ENCODE measurements at regions not wholly inside any gene's neighbourhood (a gene's known extent, or its start where the extent isn't known, plus 50 kb on each side); places are given as distances from the start of the nearest gene placed in this dataset.

- no peaks in the 10 kb centered on the region for H3K36me3 ChIP-seq (ENCODE audit: control insufficient read depth, insufficient read depth, low read length)
- H3K27ac ChIP-seq (ENCODE audit: low read depth, low read length), result no peak overlapping the region
- no peaks in the 10 kb centered on the region for H3K4me1 ChIP-seq (ENCODE audit: control insufficient read depth, insufficient read depth, low read length)
- H3K27me3 ChIP-seq (ENCODE audit: control insufficient read depth, insufficient read depth, low read length), result no peaks in the 10 kb centered on the region
- H3K4me3 ChIP-seq (ENCODE audit: low read length), result no peak overlapping the region
- no peak overlapping the region for H3K9ac ChIP-seq (ENCODE audit: low read length)
Observed at GRCh38 chr15:26477044-26477443, 295.8 kb downstream of the GABRB3 start.

- H3K36me3 ChIP-seq (ENCODE audit: control insufficient read depth, insufficient read depth, low read length), result no peaks in the 10 kb centered on the region
- H3K27ac ChIP-seq (ENCODE audit: low read depth, low read length), result no peak overlapping the region
- H3K4me3 ChIP-seq (ENCODE audit: low read length), result no peak overlapping the region
- H3K27me3 ChIP-seq (ENCODE audit: control insufficient read depth, insufficient read depth, low read length), result no peaks in the 10 kb centered on the region
- no peaks in the 10 kb centered on the region for H3K4me1 ChIP-seq (ENCODE audit: control insufficient read depth, insufficient read depth, low read length)
- no peak overlapping the region for H3K9ac ChIP-seq (ENCODE audit: low read length)
Observed at GRCh38 chr15:26475554-26475953, 297.3 kb downstream of the GABRB3 start.

- Histone ChIP-seq H3K4me3 (ENCODE audit: low read length) (no peak overlapping the region), H3K27me3 (ENCODE audit: control insufficient read depth, insufficient read depth, low read length) (no peaks in the 10 kb centered on the region), H3K36me3 (ENCODE audit: control insufficient read depth, insufficient read depth, low read length) (no peaks in the 10 kb centered on the region), H3K27ac (ENCODE audit: low read depth, low read length) (no peak overlapping the region), H3K9ac (ENCODE audit: low read length) (no peak overlapping the region), H3K4me1 (ENCODE audit: control insufficient read depth, insufficient read depth, low read length) (no peaks in the 10 kb centered on the region)
Observed at GRCh38 chr15:26472661-26473060, 300.2 kb downstream of the GABRB3 start.

- no peaks in the 10 kb centered on the region for H3K27me3 ChIP-seq (ENCODE audit: control insufficient read depth, insufficient read depth, low read length)
- no peaks in the 10 kb centered on the region for H3K36me3 ChIP-seq (ENCODE audit: control insufficient read depth, insufficient read depth, low read length)
- H3K27ac ChIP-seq (ENCODE audit: low read depth, low read length), result no peak overlapping the region
Observed at GRCh38 chr15:26461847-26462608, 310.8 kb downstream of the GABRB3 start.

GRCh38 chr15:26460165-26460564, 312.7 kb downstream of the GABRB3 start:
- H3K27me3 ChIP-seq (ENCODE audit: control insufficient read depth, insufficient read depth, low read length), result no peaks in the 10 kb centered on the region
- H3K36me3 ChIP-seq (ENCODE audit: control insufficient read depth, insufficient read depth, low read length), result no peaks in the 10 kb centered on the region
- H3K4me1 ChIP-seq (ENCODE audit: control insufficient read depth, insufficient read depth, low read length), result no peaks in the 10 kb centered on the region
- H3K9ac ChIP-seq (ENCODE audit: low read length), result no peak overlapping the region
- no peak overlapping the region for H3K27ac ChIP-seq (ENCODE audit: low read depth, low read length)
- no peak overlapping the region for H3K4me3 ChIP-seq (ENCODE audit: low read length)

More at GRCh38 chr15:26461847-26462608, 310.8 kb downstream of the GABRB3 start:
- Histone ChIP-seq H3K4me1 (ENCODE audit: control insufficient read depth, insufficient read depth, low read length) (no peaks in the 10 kb centered on the region), H3K4me3 (ENCODE audit: low read length) (no peak overlapping the region), H3K9ac (ENCODE audit: low read length) (no peak overlapping the region)

GRCh38 chr15:26455828-26456227, 317.0 kb downstream of the GABRB3 start:
- H3K4me1 ChIP-seq (ENCODE audit: control insufficient read depth, insufficient read depth, low read length), result no peaks in the 10 kb centered on the region
- H3K36me3 ChIP-seq (ENCODE audit: control insufficient read depth, insufficient read depth, low read length), result no peaks in the 10 kb centered on the region
- no peak overlapping the region for H3K4me3 ChIP-seq (ENCODE audit: low read length)
- no peaks in the 10 kb centered on the region for H3K27me3 ChIP-seq (ENCODE audit: control insufficient read depth, insufficient read depth, low read length)
- H3K9ac ChIP-seq (ENCODE audit: low read length), result no peak overlapping the region
- no peak overlapping the region for H3K27ac ChIP-seq (ENCODE audit: low read depth, low read length)

- H3K4me1 ChIP-seq (ENCODE audit: control insufficient read depth, insufficient read depth, low read length), result no peaks in the 10 kb centered on the region
- H3K4me3 ChIP-seq (ENCODE audit: low read length), result no peak overlapping the region
- H3K9ac ChIP-seq (ENCODE audit: low read length), result no peak overlapping the region
- no peaks in the 10 kb centered on the region for H3K27me3 ChIP-seq (ENCODE audit: control insufficient read depth, insufficient read depth, low read length)
- no peak overlapping the region for H3K27ac ChIP-seq (ENCODE audit: low read depth, low read length)
- H3K36me3 ChIP-seq (ENCODE audit: control insufficient read depth, insufficient read depth, low read length), result no peaks in the 10 kb centered on the region
Observed at GRCh38 chr15:26453914-26454313, 319.0 kb downstream of the GABRB3 start.

GRCh38 chr15:26451995-26452394, 320.9 kb downstream of the GABRB3 start:
- Histone ChIP-seq H3K4me1 (ENCODE audit: control insufficient read depth, insufficient read depth, low read length) (no peaks in the 10 kb centered on the region), H3K27me3 (ENCODE audit: control insufficient read depth, insufficient read depth, low read length) (no peaks in the 10 kb centered on the region), H3K9ac (ENCODE audit: low read length) (no peak overlapping the region), H3K4me3 (ENCODE audit: low read length) (no peak overlapping the region), H3K36me3 (ENCODE audit: control insufficient read depth, insufficient read depth, low read length) (no peaks in the 10 kb centered on the region), H3K27ac (ENCODE audit: low read depth, low read length) (no peak overlapping the region)

GRCh38 chr15:26449291-26449690, 323.6 kb downstream of the GABRB3 start:
- Histone ChIP-seq H3K27ac (ENCODE audit: low read depth, low read length) (no peak overlapping the region), H3K4me1 (ENCODE audit: control insufficient read depth, insufficient read depth, low read length) (no peaks in the 10 kb centered on the region), H3K27me3 (ENCODE audit: control insufficient read depth, insufficient read depth, low read length) (no peaks in the 10 kb centered on the region), H3K9ac (ENCODE audit: low read length) (no peak overlapping the region), H3K36me3 (ENCODE audit: control insufficient read depth, insufficient read depth, low read length) (no peaks in the 10 kb centered on the region), H3K4me3 (ENCODE audit: low read length) (no peak overlapping the region)

GRCh38 chr15:26443321-26443720, 329.5 kb downstream of the GABRB3 start:
- no peak overlapping the region for H3K27ac ChIP-seq (ENCODE audit: low read depth, low read length)
- H3K4me3 ChIP-seq (ENCODE audit: low read length), result no peak overlapping the region

GRCh38 chr15:26442680-26443079, 330.2 kb downstream of the GABRB3 start:
- H3K36me3 ChIP-seq (ENCODE audit: control insufficient read depth, insufficient read depth, low read length), result no peaks in the 10 kb centered on the region
- H3K4me3 ChIP-seq (ENCODE audit: low read length), result no peak overlapping the region
- no peaks in the 10 kb centered on the region for H3K27me3 ChIP-seq (ENCODE audit: control insufficient read depth, insufficient read depth, low read length)
- no peaks in the 10 kb centered on the region for H3K4me1 ChIP-seq (ENCODE audit: control insufficient read depth, insufficient read depth, low read length)
- H3K9ac ChIP-seq (ENCODE audit: low read length), result no peak overlapping the region
- no peak overlapping the region for H3K27ac ChIP-seq (ENCODE audit: low read depth, low read length)

More at GRCh38 chr15:26443321-26443720, 329.5 kb downstream of the GABRB3 start:
- Histone ChIP-seq H3K36me3 (ENCODE audit: control insufficient read depth, insufficient read depth, low read length) (no peaks in the 10 kb centered on the region), H3K4me1 (ENCODE audit: control insufficient read depth, insufficient read depth, low read length) (no peaks in the 10 kb centered on the region), H3K27me3 (ENCODE audit: control insufficient read depth, insufficient read depth, low read length) (no peaks in the 10 kb centered on the region), H3K9ac (ENCODE audit: low read length) (no peak overlapping the region)

- Histone ChIP-seq H3K9ac (ENCODE audit: low read length) (no peak overlapping the region), H3K27me3 (ENCODE audit: control insufficient read depth, insufficient read depth, low read length) (no peaks in the 10 kb centered on the region), H3K4me1 (ENCODE audit: control insufficient read depth, insufficient read depth, low read length) (no peaks in the 10 kb centered on the region), H3K27ac (ENCODE audit: low read depth, low read length) (no peak overlapping the region), H3K36me3 (ENCODE audit: control insufficient read depth, insufficient read depth, low read length) (no peaks in the 10 kb centered on the region), H3K4me3 (ENCODE audit: low read length) (no peak overlapping the region)
Observed at GRCh38 chr15:26439681-26440080, 333.2 kb downstream of the GABRB3 start.

- Histone ChIP-seq H3K9ac (ENCODE audit: low read length) (no peak overlapping the region), H3K4me1 (ENCODE audit: control insufficient read depth, insufficient read depth, low read length) (no peaks in the 10 kb centered on the region), H3K36me3 (ENCODE audit: control insufficient read depth, insufficient read depth, low read length) (no peaks in the 10 kb centered on the region), H3K27me3 (ENCODE audit: control insufficient read depth, insufficient read depth, low read length) (no peaks in the 10 kb centered on the region), H3K4me3 (ENCODE audit: low read length) (no peak overlapping the region), H3K27ac (ENCODE audit: low read depth, low read length) (no peak overlapping the region)
Observed at GRCh38 chr15:26438718-26439117, 334.1 kb downstream of the GABRB3 start.

Measured in rectal smooth muscle tissue (tissue), 1 donor.